GM19452 (cell line): ENCODE measurements at regions not wholly inside any gene's neighbourhood (a gene's known extent, or its start where the extent isn't known, plus 50 kb on each side); places are given as distances from the start of the nearest gene placed in this dataset.
"Not testable (repeated sequence)": the region's sequence is repeated elsewhere in the genome, so short reads cannot be mapped to it uniquely, and the experiment has no call there.

ENCODE experiments used
- ATAC-seq: cut with Tn5 transposase; IDR thresholded peaks from one replicate; pipeline ENCODE4 v1.9.1; 2021; ENCODE audit not compliant: unreplicated experiment

DNA sequence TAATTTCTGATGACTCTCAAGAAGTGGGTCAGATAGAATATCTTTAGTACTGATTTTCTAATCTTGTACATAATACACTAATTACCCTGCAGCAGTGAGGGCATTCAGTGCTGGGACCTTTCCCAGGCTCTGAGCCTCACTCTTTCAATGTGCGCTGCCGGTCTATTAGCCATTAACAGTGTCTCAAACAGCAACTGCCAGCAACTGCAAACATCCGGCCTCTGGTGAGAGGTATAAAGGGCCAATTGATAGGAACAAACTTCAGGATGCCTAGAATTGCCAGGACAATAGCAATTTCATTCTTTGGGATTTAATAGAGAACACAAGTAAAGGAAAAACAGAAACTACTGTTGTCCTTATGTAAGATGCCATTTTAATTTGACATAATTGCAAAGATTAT is 604.4 kb upstream of the SPRY2 start:
- no peak for ATAC-seq

GRCh38 chr13:80939581-80939980 is 598.7 kb upstream of the SPRY2 start:
- ATAC-seq: no peak

DNA sequence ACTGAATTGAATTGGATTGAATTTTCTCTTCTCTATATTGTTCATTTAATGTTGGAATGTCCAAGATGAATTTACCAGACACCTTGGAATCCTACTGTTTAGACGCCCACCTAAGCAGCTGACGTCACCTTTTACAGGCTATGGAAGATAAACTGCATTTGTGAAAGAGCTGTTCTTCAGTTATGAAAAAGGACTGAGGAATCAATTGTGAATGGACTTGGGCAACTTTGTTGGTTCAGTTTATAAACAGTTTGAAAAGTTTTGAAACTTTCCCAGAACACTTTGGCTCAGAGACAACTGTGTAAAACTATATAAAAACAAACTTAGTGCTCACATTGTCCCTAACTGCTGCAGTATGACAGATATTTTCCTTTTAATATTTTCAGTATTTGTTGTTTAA is 590.8 kb upstream of the SPRY2 start:
- ATAC-seq: no peak

- no peak for ATAC-seq
These were observed 590.2 kb upstream of the SPRY2 start for GRCh38 chr13:80931118-80931517.

GRCh38 chr13:80928241-80928640 is 587.3 kb upstream of the SPRY2 start:
- ATAC-seq: no peak

DNA sequence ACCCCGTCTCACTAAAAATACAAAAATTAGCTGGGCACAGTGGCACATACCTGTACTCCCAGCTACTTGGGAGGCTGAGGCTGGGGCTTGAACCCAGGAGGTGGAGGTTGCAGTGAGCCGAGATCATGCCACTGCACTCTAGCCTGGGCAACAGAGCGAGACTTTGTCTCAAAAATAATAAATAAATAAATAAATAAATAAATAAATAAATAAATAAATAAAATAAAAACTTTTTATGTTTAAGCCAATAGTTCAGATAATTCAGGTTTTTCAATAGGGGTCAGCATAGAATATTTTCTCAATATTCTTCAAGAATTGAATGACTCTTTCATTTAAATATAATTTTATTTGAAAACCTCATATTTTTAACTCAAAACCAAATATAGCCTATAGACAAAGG is 585.1 kb upstream of the SPRY2 start:
- not testable (repeated sequence) for ATAC-seq

- ATAC-seq: no peak
These were observed 583.7 kb upstream of the SPRY2 start for GRCh38 chr13:80924596-80924995.

DNA sequence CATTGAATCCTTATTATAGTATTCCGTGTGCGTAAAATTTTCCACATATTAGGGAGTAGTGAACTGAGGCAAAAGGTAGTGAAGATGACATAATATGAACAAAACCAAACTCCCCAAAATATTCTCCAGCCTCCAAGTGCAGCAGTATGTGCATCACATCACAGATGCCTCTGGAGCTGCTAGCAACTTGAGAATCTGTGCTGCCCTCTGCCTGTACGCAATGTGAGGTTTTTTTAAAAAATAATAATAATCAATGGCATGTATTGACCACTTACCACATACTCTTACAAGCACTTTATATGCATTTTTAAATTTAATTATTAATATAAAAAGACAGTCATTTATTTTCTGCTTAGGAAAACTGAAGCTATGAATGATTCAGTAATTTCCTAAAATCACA is 583.0 kb upstream of the SPRY2 start:
- no peak for ATAC-seq

DNA sequence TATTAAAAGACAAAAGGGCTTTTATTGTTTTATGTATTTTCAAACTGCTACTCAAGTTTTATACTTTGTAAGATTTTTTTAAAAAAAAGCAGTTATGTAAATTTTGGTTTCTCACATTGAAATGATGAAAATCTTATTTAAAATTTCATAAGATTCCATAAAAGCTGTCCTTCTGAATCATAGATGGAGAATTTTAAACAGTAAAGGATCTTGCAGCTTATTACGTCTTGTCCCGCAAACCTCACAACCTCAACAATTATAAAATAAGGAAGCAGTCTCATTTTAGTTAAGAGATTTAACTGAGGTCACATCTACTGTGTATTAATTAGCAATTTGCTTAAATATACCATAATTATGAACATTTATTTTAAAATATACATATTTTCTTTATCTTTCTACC is 581.0 kb upstream of the SPRY2 start:
- no peak for ATAC-seq

GRCh38 chr13:80921541-80921940 is 580.6 kb upstream of the SPRY2 start:
- no peak for ATAC-seq

- ATAC-seq: no peak
These were observed 565.9 kb upstream of the SPRY2 start for GRCh38 chr13:80906860-80907259.

DNA sequence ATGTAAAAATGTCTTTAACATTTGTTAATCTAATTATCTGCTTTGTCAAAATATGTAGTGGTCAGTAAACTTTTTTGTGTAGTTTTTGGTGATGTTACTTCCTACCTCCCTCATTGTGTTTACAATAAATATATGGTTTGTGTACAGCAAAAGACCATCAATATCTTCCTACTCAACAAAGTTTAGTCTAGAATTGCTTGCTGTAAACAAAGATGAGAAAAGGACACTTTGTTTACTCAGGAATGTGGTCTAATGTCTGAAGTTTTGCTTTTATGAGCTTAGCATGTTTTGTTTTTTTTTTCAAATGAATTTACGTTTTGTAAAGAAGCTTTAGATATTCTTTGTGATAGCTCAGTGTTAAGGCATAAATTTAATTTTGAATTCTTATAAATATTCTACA is 563.5 kb upstream of the SPRY2 start:
- no peak for ATAC-seq

DNA sequence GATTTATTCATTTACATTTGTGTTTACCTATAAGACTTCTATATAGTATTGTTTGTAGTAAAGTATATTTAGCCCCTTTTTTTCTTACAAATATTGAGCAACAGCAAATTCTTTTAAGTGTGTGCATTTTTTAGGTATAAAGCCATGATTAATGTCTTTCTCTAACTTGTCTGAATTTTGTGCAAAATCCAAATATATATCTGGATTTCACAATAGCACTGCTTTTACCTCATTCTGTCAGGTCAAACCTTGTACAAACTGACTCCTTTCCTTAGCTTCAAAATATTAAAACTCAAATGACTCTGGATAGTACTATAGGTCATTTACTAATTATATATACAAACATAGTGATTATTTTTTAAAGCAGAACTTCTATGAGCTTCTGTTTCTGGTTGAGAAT is 563.0 kb upstream of the SPRY2 start:
- no peak for ATAC-seq

DNA sequence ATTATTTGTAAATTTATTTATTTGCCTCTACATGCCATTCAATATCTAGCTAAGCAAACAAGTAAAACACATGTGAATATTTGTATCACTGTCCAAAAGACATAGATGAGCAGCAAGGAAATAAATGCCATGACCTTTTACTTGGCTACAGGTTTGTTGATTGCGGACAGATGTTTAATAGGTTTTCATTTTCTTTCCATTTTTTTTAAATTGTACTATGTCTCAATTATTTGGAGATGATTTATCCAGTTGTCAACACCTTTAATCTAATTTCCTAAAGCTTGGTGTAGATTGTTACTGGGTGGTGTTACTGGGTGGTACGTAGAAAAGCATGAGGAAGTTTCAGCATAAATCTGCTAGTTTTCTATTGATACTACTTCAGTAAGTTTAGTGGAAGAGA is 560.6 kb upstream of the SPRY2 start:
- no peak for ATAC-seq

DNA sequence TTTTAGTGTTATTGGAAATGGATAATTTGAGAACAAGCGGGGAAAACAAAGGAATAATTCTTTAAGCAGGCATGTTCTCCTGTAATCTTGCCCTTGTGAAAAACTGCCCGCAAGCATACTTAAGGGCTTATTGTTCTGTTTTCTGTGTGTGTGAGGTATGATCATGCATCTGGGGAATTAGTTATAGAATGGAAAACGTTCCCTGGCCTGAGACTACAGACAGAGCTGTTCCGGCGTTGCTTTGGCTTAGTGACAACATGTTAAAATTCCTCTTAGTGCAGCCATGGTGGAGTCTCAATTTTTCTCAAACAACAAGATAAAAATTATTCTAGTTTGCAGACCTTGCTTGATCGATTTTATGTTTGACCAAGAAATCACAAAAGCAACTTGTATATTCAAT is 560.2 kb upstream of the SPRY2 start:
- ATAC-seq: no peak

DNA sequence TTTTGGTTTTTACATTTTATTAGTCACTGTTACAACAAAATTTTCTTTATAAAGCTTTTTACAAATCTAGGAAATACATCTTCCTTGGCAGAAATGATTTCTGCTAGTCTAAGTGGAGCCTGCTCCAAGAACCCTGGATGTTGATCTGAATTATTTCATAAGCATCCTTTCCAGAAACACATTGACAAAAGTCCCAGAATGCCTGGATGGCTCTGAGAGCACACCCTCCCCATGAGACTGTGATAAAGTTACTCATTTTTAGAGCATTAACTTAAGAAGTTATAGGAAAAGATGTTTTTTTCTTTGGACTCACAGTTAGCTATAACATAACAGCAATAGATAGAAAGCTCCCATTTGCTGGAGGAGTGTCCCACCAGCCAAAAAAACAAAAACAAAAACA is 559.6 kb upstream of the SPRY2 start:
- ATAC-seq: no peak

DNA sequence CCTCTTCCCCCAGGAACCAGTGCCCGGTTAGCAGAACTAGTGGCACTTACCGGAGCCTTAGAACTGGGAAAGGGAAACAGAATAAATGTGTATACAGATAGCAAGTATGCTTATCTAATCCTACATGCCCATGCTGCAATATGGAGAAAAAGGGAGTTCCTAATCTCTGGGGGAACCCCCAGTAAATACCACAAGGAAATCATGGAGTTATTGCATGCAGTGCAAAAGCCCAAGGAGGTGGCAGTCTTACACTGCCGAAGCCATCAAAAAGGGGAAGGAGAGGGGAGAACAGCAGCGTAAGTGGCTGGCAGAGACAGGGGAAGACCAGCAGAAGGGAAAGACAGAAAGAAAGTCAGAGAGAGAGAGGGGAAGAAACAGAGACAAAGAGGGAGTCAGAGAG is 556.7 kb upstream of the SPRY2 start:
- ATAC-seq: not testable (repeated sequence)

- ATAC-seq: no peak
These were observed 554.0 kb upstream of the SPRY2 start for GRCh38 chr13:80894917-80895316.

DNA sequence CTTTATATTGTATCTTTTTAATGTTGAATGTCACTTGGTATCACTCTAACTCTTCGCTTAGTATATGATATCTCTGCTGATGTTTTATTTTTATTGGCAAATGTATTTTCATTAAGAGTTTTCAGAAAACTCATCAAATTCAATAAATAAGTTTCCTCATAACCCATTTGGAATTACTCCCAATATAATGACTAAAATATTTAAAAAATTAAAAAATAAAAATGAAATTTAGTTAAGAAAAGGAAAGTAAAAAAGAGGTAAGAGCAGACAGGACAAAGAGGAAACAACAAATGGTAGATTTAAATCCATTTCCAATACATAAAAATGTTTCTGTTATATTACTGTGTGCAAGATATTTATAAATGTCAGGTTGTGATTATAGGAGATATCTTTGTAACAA is 548.9 kb upstream of the SPRY2 start:
- no peak for ATAC-seq

DNA sequence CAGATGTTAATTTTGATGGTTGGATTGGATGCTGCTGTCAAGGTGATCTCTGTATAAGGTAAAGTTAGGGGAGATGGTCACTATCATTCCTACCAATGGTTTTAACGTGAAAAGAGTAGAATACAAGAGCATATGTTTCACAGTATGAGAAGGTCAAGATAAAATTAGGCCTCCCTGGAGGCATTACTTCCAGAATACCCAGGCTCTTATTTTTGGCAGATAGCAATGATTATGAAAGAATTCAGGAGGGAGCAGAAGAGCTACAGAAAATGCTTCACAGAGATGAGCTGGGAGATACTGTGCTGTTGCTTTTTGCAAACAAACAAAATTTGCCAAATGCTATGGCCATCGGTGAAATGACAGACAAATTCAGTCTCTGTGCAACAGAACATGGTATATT is 547.5 kb upstream of the SPRY2 start:
- no peak for ATAC-seq

DNA sequence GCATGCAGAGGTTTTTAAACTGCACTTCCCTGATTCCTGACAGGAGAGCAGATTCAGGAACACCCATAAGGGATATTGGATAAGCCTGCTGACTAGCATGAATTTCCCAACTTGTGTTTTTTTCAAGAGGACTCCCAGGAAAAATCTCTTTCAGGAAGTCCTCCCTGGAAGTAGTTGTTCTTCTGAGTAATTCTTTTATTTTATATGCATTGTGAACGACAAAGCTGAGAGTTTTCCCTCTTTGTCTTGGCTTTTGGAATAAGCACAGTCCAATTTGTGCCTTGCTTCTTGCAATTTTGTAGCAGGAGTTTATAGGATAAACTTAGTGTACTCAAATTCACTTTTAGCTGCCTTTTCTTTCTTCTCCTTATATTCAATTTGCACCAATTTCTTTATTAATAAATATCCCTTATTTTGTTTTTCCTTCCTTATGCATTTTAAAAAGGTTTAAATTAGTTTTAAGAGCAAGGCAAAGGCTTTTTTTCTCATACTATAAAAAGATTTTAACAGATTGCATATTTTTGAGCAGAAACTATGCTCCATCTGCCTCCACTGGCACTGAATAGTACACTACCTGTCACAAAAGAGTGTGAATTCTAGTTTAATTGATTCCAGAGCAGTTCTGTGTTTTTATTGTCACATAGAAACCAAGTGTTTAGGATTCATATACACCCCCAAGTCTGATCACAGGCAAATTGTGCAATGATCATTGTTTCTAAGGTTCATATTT is 543.3 kb upstream of the SPRY2 start:
- no peak for ATAC-seq

GRCh38 chr13:80883545-80883944 is 542.6 kb upstream of the SPRY2 start:
- no peak for ATAC-seq

GRCh38 chr13:80881942-80882445 is 541.1 kb upstream of the SPRY2 start:
- no peak for ATAC-seq
